ENCODE measurements at regions not wholly inside any gene's neighbourhood (a gene's known extent, or its start where the extent isn't known, plus 50 kb on each side); places are given as distances from the start of the nearest gene placed in this dataset.

- Histone ChIP-seq H3K9me3 (no peaks in the 10 kb centered on the region), H3K27me3 (ENCODE audit: low read depth) (no peaks in the 10 kb centered on the region), H3K27ac (no peak overlapping the region), H3K4me3 (no peak overlapping the region), H3K4me1 (no peaks in the 10 kb centered on the region), H3K36me3 (no peaks in the 10 kb centered on the region)
- no peak for TF ChIP-seq CTCF (IDR thresholded peaks at IDR 0.05)
- ATAC-seq (no peak), DNase-seq (no peak)
- intact Hi-C loops (cut with DNase I): no loop called here
These were observed 309.6 kb upstream of the SEMA6D start for GRCh38 chr15:47407692-47408091.

- no peaks in the 10 kb centered on the region for H3K36me3 ChIP-seq
- no peak overlapping the region for H3K27ac ChIP-seq
- no peaks in the 10 kb centered on the region for H3K27me3 ChIP-seq (ENCODE audit: low read depth)
- intact Hi-C loops (cut with DNase I): no loop called here
- ATAC-seq: no peak
- no peaks in the 10 kb centered on the region for H3K9me3 ChIP-seq
- no peak overlapping the region for H3K4me3 ChIP-seq
- no peak for TF ChIP-seq CTCF (IDR thresholded peaks at IDR 0.05)
- no peak for DNase-seq
- no peaks in the 10 kb centered on the region for H3K4me1 ChIP-seq
These were observed 308.3 kb upstream of the SEMA6D start for GRCh38 chr15:47409038-47409437.

GRCh38 chr15:47409600-47409999 is 307.7 kb upstream of the SEMA6D start:
- H3K27me3 ChIP-seq (ENCODE audit: low read depth): no peaks in the 10 kb centered on the region
- no peak for TF ChIP-seq CTCF (IDR thresholded peaks at IDR 0.05)
- H3K4me3 ChIP-seq: no peak overlapping the region
- no peak overlapping the region for H3K27ac ChIP-seq
- H3K36me3 ChIP-seq: no peaks in the 10 kb centered on the region
- no peak for ATAC-seq
- intact Hi-C loops (cut with DNase I): no loop called here
- H3K9me3 ChIP-seq: no peaks in the 10 kb centered on the region
- DNase-seq: no peak
- no peaks in the 10 kb centered on the region for H3K4me1 ChIP-seq

- no peaks in the 10 kb centered on the region for H3K9me3 ChIP-seq
- no peak for TF ChIP-seq CTCF (IDR thresholded peaks at IDR 0.05)
- ATAC-seq: peak in 1 of 2 donors; percentile 51
- intact Hi-C loops (cut with DNase I): no loop called here
- no peak overlapping the region for H3K27ac ChIP-seq
- H3K4me3 ChIP-seq: no peak overlapping the region
- H3K36me3 ChIP-seq: no peaks in the 10 kb centered on the region
- no peaks in the 10 kb centered on the region for H3K27me3 ChIP-seq (ENCODE audit: low read depth)
- no peak for DNase-seq
- no peaks in the 10 kb centered on the region for H3K4me1 ChIP-seq
These were observed 307.1 kb upstream of the SEMA6D start for GRCh38 chr15:47410247-47410646.

- no peak for DNase-seq
- TF ChIP-seq CTCF (IDR thresholded peaks at IDR 0.05): no peak
- Histone ChIP-seq H3K27me3 (ENCODE audit: low read depth) (no peaks in the 10 kb centered on the region), H3K4me3 (no peak overlapping the region), H3K36me3 (no peaks in the 10 kb centered on the region), H3K9me3 (no peaks in the 10 kb centered on the region), H3K4me1 (no peaks in the 10 kb centered on the region), H3K27ac (no peak overlapping the region)
- ATAC-seq: no peak
- intact Hi-C loops (cut with DNase I): no loop called here
These were observed 305.6 kb upstream of the SEMA6D start for GRCh38 chr15:47411733-47412132.

- Histone ChIP-seq H3K27me3 (ENCODE audit: low read depth) (no peaks in the 10 kb centered on the region), H3K27ac (no peak overlapping the region), H3K36me3 (no peaks in the 10 kb centered on the region), H3K9me3 (no peaks in the 10 kb centered on the region), H3K4me3 (no peak overlapping the region), H3K4me1 (no peaks in the 10 kb centered on the region)
- intact Hi-C loops (cut with DNase I): no loop called here
- DNase-seq (no peak), ATAC-seq (no peak)
- no peak for TF ChIP-seq CTCF (IDR thresholded peaks at IDR 0.05)
These were observed 305.2 kb upstream of the SEMA6D start for GRCh38 chr15:47412136-47412535.

All from lower lobe of right lung (tissue), 2 donors.